Panc1 (cell line): ENCODE measurements at regions not wholly inside any gene's neighbourhood (a gene's known extent, or its start where the extent isn't known, plus 50 kb on each side); places are given as distances from the start of the nearest gene placed in this dataset.
"Not testable (repeated sequence)": the region's sequence is repeated elsewhere in the genome, so short reads cannot be mapped to it uniquely, and the experiment has no call there.

Experiments
- ATAC-seq: fragments of 200-7000 bp; cut with Tn5 transposase; 2 replicates; pipeline ENCODE4 v1.9.1; 2020; ENCODE audit warnings: mild to moderate bottlenecking, moderate library complexity
- BruUV-seq: library from RNA; stranded (reverse); fragments of 400-500 nt; replicated peaks from 2 replicates; lab custom pipeline; 2021; lab: Mats Ljungman, UMichigan
- CTCF ChIA-PET: fragments of 300-600 bp; sonication (Branson Sonifier 250); formaldehyde crosslinking; loops from one replicate; lab custom pipeline; 2022; ENCODE audit warnings: antibody characterized with exemption; lab: Charles Lee
- POLR2A ChIA-PET: fragments of 300-600 bp; sonication (Branson Sonifier 250); formaldehyde crosslinking; loops from one replicate; lab custom pipeline; 2022; ENCODE audit warnings: antibody characterized with exemption; lab: Charles Lee
- DNase-seq: peaks from one replicate; pipeline ENCODE4 v3.0.0-alpha.2; 2010; ENCODE audit warnings: low read depth, low spot score
- H3K27ac ChIP-seq: 2 replicates; pipeline ENCODE4 v1.5.1; 2011; ENCODE audit warnings: mild to moderate bottlenecking, low read length, inconsistent platforms
- H3K27me3 ChIP-seq: fragments of 200-500 bp; sonication (Bioruptor generic); 2 replicates; pipeline ENCODE4 v1.6.0; 2014; ENCODE audit warnings: low read length, inconsistent platforms; ENCODE audit not compliant: control insufficient read depth, insufficient read depth
- H3K36me3 ChIP-seq: fragments of 200-500 bp; sonication (Bioruptor generic); 2 replicates; pipeline ENCODE4 v1.5.1; 2014; ENCODE audit warnings: inconsistent platforms, mild to moderate bottlenecking, low read length, moderate library complexity; ENCODE audit not compliant: control insufficient read depth, insufficient read depth
- H3K4me1 ChIP-seq: 2 replicates; pipeline ENCODE4 v1.5.1; 2011; ENCODE audit warnings: inconsistent platforms, mild to moderate bottlenecking, low read length, moderate library complexity; ENCODE audit not compliant: control insufficient read depth, insufficient read depth
- H3K4me3 ChIP-seq, 2 experiments: 2 replicates each; pipeline ENCODE4 v1.5.1; 2011 to 2012; ENCODE audit warnings: low read depth in 2 of 2, low read length in 2 of 2, mild to moderate bottlenecking in 2 of 2, inconsistent platforms in 1 of 2, moderate library complexity in 1 of 2
- H3K9me3 ChIP-seq: fragments of 200-500 bp; sonication (Bioruptor generic); 2 replicates; pipeline ENCODE4 v1.5.1; 2014; ENCODE audit warnings: low read depth, mild to moderate bottlenecking, inconsistent platforms, low read length, moderate library complexity; ENCODE audit not compliant: control insufficient read depth, insufficient read depth
- POLR2AphosphoS5 ChIP-seq: IDR thresholded peaks from 2 replicates; pipeline ENCODE4 v1.6.1; 2012; ENCODE audit warnings: mild to moderate bottlenecking, low read depth, low read length, moderate library complexity
- SIN3A ChIP-seq: IDR thresholded peaks from 2 replicates; pipeline ENCODE4 v1.6.1; 2012; ENCODE audit warnings: low read depth, mild to moderate bottlenecking, low read length, moderate library complexity, borderline replicate concordance; ENCODE audit not compliant: insufficient read depth
- TCF7L2 ChIP-seq: IDR thresholded peaks from 2 replicates; pipeline ENCODE4 v1.6.1; 2011; ENCODE audit warnings: mild to moderate bottlenecking, low read depth, low read length, inconsistent platforms
- in situ Hi-C: cut with HindIII; loops from 2 replicates; pipeline ENCODE4 v1.10.0; 2016; ENCODE audit warnings: low sequenced_read_pairs, low pct_unique_long_range_greater_than_20kb
- intact Hi-C: fragments of 100-400 bp; cut with micrococcal nuclease; formaldehyde crosslinking; loops from one replicate; pipeline ENCODE4 v1.10.0; 2022; ENCODE audit not compliant: unreplicated experiment
- TF ChIP-seq, protein P1 (sequence below): fragments of 450-650 bp; IDR thresholded peaks from 2 replicates; pipeline ENCODE4 v1.5.1; 2017; ENCODE audit warnings: mild to moderate bottlenecking
- TF ChIP-seq, protein P2 (sequence below), 2 experiments: IDR thresholded peaks; 2 replicates each; pipeline ENCODE4 v1.6.1; 2011 to 2012; ENCODE audit warnings: low read depth in 2 of 2, control low read depth in 1 of 2, low read length in 1 of 2, mild to moderate bottlenecking in 1 of 2, moderate library complexity in 1 of 2; ENCODE audit not compliant: insufficient read depth in 1 of 2

DNA sequence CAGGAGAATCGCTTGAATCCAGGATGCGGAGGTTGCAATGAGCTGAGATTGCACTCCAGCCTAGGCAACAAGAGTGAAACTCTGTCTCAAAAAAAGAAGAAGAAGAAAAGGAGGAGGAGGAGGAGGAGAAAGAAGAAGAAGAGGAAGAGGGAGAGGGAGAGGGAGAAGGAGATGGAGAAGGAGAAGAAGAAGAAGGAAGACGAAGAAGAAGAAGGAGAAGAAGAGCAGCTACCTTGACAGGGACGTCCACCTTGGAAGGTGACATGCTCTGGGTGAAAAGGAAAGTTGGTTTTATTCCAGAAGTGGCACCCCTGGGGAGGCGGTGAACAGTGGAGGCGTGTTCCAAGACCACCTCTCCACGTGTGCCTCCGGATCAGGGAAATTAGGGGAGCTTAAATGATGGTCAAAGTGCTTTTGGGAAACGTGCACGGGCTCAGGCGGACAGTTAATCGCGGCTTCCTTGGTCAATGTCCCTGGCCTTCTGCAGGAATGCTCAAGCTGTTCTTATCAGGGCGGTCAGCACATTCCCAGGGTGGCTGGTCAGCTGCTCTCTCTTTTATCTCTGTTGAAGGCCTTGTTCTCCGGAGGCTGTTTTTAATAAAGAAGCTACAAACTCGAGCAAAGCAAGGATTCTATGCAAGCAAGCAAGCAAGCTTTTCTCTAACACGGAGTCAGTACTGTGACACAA lies 78.9 kb upstream of the PEG3 start:
- ATAC-seq, result no peak

DNA sequence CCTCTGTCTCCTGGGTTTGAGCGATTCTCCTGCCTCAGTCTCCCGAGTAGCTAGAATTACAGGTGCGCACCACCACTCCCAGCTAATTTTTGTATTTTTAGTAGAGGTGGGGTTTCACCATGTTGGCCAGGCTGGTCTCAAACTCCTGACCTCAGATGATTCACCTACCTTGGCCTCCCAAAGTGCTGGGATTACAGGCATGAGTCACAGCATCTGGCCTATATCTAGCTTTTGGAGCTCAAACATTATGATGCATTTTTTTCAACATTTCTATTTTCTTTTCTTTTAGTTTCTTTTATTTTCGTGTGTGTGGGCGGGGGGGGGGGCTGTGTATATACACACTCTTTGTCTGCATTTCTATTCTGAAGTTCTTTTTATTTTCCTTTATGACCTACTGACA lies 85.6 kb upstream of the PEG3 start:
- H3K27me3 ChIP-seq, BruUV-seq, POLR2A ChIA-PET, intact Hi-C loops, H3K27ac ChIP-seq, DNase-seq, H3K9me3 ChIP-seq, H3K36me3 ChIP-seq, H3K4me3 ChIP-seq, ATAC-seq, in situ Hi-C loops, H3K4me1 ChIP-seq, CTCF ChIA-PET: not testable (repeated sequence)

More for the DNA sequence above, 78.9 kb upstream of the PEG3 start:
- ChIA-PET CTCF (interaction anchor here (0.5 kb wide), 1 partner anchor 251 kb away, joined by 5 read pairs; no protein-coding TSS in a partner anchor), POLR2A (no interaction called here)
- Histone ChIP-seq H3K27ac (no peak overlapping the region), H3K4me3 (no peak overlapping the region), H3K9me3 (no peaks in the 10 kb centered on the region), H3K4me1 (no peaks in the 10 kb centered on the region), H3K36me3 (no peaks in the 10 kb centered on the region), H3K27me3 (peaks cover 3% of the 10 kb centered on the region; the same call in 1 of the 2 replicates)
- no TSS peak for BruUV-seq
- DNase-seq, result no peak
- intact Hi-C loops (no loop called here), in situ Hi-C loops (no loop called here)
- TF ChIP-seq SIN3A (no peak), TCF7L2 (no peak), POLR2AphosphoS5 (no peak)
- TF ChIP-seq, protein P1, sequence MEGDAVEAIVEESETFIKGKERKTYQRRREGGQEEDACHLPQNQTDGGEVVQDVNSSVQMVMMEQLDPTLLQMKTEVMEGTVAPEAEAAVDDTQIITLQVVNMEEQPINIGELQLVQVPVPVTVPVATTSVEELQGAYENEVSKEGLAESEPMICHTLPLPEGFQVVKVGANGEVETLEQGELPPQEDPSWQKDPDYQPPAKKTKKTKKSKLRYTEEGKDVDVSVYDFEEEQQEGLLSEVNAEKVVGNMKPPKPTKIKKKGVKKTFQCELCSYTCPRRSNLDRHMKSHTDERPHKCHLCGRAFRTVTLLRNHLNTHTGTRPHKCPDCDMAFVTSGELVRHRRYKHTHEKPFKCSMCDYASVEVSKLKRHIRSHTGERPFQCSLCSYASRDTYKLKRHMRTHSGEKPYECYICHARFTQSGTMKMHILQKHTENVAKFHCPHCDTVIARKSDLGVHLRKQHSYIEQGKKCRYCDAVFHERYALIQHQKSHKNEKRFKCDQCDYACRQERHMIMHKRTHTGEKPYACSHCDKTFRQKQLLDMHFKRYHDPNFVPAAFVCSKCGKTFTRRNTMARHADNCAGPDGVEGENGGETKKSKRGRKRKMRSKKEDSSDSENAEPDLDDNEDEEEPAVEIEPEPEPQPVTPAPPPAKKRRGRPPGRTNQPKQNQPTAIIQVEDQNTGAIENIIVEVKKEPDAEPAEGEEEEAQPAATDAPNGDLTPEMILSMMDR, result no peak
- TF ChIP-seq, protein P2, sequence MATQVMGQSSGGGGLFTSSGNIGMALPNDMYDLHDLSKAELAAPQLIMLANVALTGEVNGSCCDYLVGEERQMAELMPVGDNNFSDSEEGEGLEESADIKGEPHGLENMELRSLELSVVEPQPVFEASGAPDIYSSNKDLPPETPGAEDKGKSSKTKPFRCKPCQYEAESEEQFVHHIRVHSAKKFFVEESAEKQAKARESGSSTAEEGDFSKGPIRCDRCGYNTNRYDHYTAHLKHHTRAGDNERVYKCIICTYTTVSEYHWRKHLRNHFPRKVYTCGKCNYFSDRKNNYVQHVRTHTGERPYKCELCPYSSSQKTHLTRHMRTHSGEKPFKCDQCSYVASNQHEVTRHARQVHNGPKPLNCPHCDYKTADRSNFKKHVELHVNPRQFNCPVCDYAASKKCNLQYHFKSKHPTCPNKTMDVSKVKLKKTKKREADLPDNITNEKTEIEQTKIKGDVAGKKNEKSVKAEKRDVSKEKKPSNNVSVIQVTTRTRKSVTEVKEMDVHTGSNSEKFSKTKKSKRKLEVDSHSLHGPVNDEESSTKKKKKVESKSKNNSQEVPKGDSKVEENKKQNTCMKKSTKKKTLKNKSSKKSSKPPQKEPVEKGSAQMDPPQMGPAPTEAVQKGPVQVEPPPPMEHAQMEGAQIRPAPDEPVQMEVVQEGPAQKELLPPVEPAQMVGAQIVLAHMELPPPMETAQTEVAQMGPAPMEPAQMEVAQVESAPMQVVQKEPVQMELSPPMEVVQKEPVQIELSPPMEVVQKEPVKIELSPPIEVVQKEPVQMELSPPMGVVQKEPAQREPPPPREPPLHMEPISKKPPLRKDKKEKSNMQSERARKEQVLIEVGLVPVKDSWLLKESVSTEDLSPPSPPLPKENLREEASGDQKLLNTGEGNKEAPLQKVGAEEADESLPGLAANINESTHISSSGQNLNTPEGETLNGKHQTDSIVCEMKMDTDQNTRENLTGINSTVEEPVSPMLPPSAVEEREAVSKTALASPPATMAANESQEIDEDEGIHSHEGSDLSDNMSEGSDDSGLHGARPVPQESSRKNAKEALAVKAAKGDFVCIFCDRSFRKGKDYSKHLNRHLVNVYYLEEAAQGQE (IDR thresholded peaks at IDR 0.05; ENCODE audit: insufficient read depth in 1 of 2, low read depth in 2 of 2, low read length in 1 of 2), result no peak

DNA sequence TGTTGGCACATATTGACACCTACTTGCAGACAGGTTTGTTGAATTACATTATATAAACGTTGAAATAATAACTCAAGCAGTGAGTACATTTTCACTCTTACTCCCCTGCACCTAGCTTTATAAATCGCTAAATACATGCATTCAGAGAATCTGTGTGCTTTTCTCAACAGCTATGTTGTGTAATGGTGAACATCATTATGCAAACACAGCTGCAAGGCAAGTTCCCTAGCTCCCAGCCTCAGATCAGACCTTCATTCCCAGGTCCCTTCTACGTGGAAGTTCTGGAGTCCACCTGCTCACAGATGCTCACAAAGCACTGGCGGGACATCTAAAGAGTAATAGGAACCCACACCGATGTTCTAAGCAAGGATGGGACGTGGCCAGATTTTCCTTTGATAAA lies 86.8 kb upstream of the PEG3 start:
- H3K27me3 ChIP-seq, result no peaks in the 10 kb centered on the region
- in situ Hi-C loops (no loop called here), intact Hi-C loops (no loop called here)
- ATAC-seq (no peak), DNase-seq (no peak)
- H3K9me3 ChIP-seq, result no peaks in the 10 kb centered on the region
- no peaks in the 10 kb centered on the region for H3K36me3 ChIP-seq
- H3K4me1 ChIP-seq, result no peaks in the 10 kb centered on the region
- H3K4me3 ChIP-seq, result no peak overlapping the region
- ChIA-PET POLR2A (no interaction called here), CTCF (no interaction called here)
- BruUV-seq, result no TSS peak
- no peak overlapping the region for H3K27ac ChIP-seq
- TF ChIP-seq SIN3A (no peak), TCF7L2 (no peak), POLR2AphosphoS5 (no peak)
- TF ChIP-seq, protein P2 (IDR thresholded peaks at IDR 0.05; ENCODE audit: insufficient read depth in 1 of 2, low read depth in 2 of 2, low read length in 1 of 2), result no peak
- TF ChIP-seq, protein P1, result no peak
